ENCODE measurements at regions not wholly inside any gene's neighbourhood (a gene's known extent, or its start where the extent isn't known, plus 50 kb on each side); places are given as distances from the start of the nearest gene placed in this dataset.

DNA sequence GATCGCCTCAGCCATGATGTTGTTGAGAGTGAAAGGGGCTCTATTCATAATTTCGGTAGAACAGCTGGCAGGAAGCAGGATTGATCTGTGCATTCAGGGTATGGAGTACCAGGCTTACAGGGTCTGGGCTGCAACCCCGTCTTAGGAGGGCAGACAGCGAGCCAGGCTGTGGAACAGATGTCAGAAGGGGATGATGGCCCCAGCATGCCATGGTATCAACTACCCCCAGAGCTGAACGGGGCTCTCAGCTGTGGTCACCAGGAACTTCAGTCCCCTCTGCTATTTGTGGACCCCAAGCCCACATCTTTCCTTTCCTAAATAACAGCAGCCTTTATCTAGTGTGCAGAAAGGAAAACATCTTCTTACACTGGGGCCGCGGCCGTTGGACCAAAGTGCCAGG lies 422.2 kb upstream of the SALL3 start:
- no peak overlapping the region for H3K9ac ChIP-seq (ENCODE audit: control insufficient read depth, extremely low read depth, insufficient read depth, low read length)
- no peak overlapping the region for H3K4me3 ChIP-seq (ENCODE audit: control insufficient read depth in 2 of 3, extremely low read depth in 1 of 3, insufficient read depth in 2 of 3, low read depth in 1 of 3, low read length in 3 of 3)
- peaks cover 6% of the 10 kb centered on the region for H3K9me3 ChIP-seq (ENCODE audit: control insufficient read depth, low read depth, low read length)
- dilution Hi-C loops (cut with MboI; ENCODE audit: extremely low pct_ligation_motif_present, low sequenced_read_pairs), result no loop called here
- H3K27me3 ChIP-seq (ENCODE audit: control insufficient read depth, extremely low read depth, insufficient read depth, low read length), result no peaks in the 10 kb centered on the region
- H3K36me3 ChIP-seq (ENCODE audit: control insufficient read depth in 2 of 2, extremely low read depth in 1 of 2, insufficient read depth in 2 of 2, low read length in 2 of 2), result no peaks in the 10 kb centered on the region
- H3K27ac ChIP-seq (ENCODE audit: control insufficient read depth, insufficient read depth, low read length), result no peak overlapping the region
- no peak for TF ChIP-seq EZH2 (IDR thresholded peaks at IDR 0.05; ENCODE audit: low read length)
- TF ChIP-seq, protein P1, sequence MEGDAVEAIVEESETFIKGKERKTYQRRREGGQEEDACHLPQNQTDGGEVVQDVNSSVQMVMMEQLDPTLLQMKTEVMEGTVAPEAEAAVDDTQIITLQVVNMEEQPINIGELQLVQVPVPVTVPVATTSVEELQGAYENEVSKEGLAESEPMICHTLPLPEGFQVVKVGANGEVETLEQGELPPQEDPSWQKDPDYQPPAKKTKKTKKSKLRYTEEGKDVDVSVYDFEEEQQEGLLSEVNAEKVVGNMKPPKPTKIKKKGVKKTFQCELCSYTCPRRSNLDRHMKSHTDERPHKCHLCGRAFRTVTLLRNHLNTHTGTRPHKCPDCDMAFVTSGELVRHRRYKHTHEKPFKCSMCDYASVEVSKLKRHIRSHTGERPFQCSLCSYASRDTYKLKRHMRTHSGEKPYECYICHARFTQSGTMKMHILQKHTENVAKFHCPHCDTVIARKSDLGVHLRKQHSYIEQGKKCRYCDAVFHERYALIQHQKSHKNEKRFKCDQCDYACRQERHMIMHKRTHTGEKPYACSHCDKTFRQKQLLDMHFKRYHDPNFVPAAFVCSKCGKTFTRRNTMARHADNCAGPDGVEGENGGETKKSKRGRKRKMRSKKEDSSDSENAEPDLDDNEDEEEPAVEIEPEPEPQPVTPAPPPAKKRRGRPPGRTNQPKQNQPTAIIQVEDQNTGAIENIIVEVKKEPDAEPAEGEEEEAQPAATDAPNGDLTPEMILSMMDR (optimal IDR thresholded peaks at IDR 0.05 in 1 of 3, IDR thresholded peaks at IDR 0.05 in 1 of 3, conservative IDR thresholded peaks at IDR 0.05 in 1 of 3; ENCODE audit: extremely low read depth in 1 of 3, insufficient read depth in 2 of 3, low read length in 3 of 3), result no peak
- H3K4me1 ChIP-seq (ENCODE audit: control insufficient read depth, extremely low read depth, insufficient read depth, low read length), result no peaks in the 10 kb centered on the region
- H3K79me2 ChIP-seq (ENCODE audit: control insufficient read depth, insufficient read depth, low read length), result no peaks in the 10 kb centered on the region
- FAIRE-seq (no peak), DNase-seq (ENCODE audit: low read depth, low spot score) (no peak)
- H2AFZ ChIP-seq (ENCODE audit: control insufficient read depth, low read length), result no peak overlapping the region
- H4K20me1 ChIP-seq (ENCODE audit: control insufficient read depth, extremely low read depth, insufficient read depth, low read length), result no peaks in the 10 kb centered on the region
- no peak overlapping the region for H3K4me2 ChIP-seq (ENCODE audit: control insufficient read depth, extremely low read depth, insufficient read depth, low read depth, low read length)
- H3K9me1 ChIP-seq (ENCODE audit: control insufficient read depth, extremely low read depth, insufficient read depth, low read length), result no peaks in the 10 kb centered on the region

DNA sequence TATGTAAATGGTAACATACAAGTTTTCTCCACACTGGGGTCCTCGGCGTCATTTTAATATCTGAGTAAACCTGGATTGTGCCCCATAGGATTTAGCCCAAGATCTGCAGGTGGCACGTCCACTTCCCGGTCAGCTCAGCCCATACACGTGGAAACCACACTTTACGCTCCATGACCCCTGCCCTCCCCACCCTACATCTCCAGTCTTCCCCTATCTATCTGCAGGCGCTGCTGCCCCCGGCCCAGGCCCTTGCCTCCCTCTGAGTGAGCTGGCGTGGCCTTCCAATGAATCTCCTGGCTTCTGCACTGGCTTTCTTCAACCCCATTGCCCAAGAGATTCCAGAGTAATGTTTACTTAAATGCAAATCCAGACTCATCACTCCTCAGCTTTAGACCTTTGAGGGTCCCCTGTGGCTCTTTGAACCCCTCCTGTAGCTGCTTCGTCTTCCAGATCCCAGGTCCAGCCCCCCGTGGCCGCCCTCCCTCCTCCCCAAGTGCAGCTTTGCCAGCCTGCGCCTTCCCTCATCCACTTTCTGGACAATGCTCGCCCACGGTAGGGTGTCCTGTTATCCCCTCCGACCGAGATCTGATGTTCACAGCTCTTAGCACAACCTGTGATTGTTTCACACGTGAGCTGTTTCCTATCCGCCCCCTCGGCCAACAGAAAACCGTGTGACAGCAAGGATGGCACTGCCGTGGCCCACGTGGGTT lies 421.4 kb upstream of the SALL3 start:
- Histone ChIP-seq H4K20me1 (ENCODE audit: control insufficient read depth, extremely low read depth, insufficient read depth, low read length) (no peaks in the 10 kb centered on the region), H3K4me3 (ENCODE audit: control insufficient read depth in 2 of 3, extremely low read depth in 1 of 3, insufficient read depth in 2 of 3, low read depth in 1 of 3, low read length in 3 of 3) (no peak overlapping the region), H3K9me3 (ENCODE audit: control insufficient read depth, low read depth, low read length) (peaks cover 8% of the 10 kb centered on the region), H3K9ac (ENCODE audit: control insufficient read depth, extremely low read depth, insufficient read depth, low read length) (no peak overlapping the region), H3K79me2 (ENCODE audit: control insufficient read depth, insufficient read depth, low read length) (no peaks in the 10 kb centered on the region), H2AFZ (ENCODE audit: control insufficient read depth, low read length) (no peak overlapping the region), H3K27me3 (ENCODE audit: control insufficient read depth, extremely low read depth, insufficient read depth, low read length) (no peaks in the 10 kb centered on the region), H3K4me1 (ENCODE audit: control insufficient read depth, extremely low read depth, insufficient read depth, low read length) (no peaks in the 10 kb centered on the region), H3K36me3 (ENCODE audit: control insufficient read depth in 2 of 2, extremely low read depth in 1 of 2, insufficient read depth in 2 of 2, low read length in 2 of 2) (no peaks in the 10 kb centered on the region), H3K9me1 (ENCODE audit: control insufficient read depth, extremely low read depth, insufficient read depth, low read length) (no peaks in the 10 kb centered on the region), H3K27ac (ENCODE audit: control insufficient read depth, insufficient read depth, low read length) (no peak overlapping the region), H3K4me2 (ENCODE audit: control insufficient read depth, extremely low read depth, insufficient read depth, low read depth, low read length) (no peak overlapping the region)
- FAIRE-seq (no peak), DNase-seq (ENCODE audit: low read depth, low spot score) (no peak)
- TF ChIP-seq, protein P1 (optimal IDR thresholded peaks at IDR 0.05 in 1 of 3, IDR thresholded peaks at IDR 0.05 in 1 of 3, conservative IDR thresholded peaks at IDR 0.05 in 1 of 3; ENCODE audit: extremely low read depth in 1 of 3, insufficient read depth in 2 of 3, low read length in 3 of 3), result no peak
- TF ChIP-seq EZH2 (IDR thresholded peaks at IDR 0.05; ENCODE audit: low read length), result no peak
- dilution Hi-C loops (cut with MboI; ENCODE audit: extremely low pct_ligation_motif_present, low sequenced_read_pairs), result no loop called here

Measured in keratinocyte (primary cell).